GM12891 (cell line): ENCODE measurements at regions not wholly inside any gene's neighbourhood (a gene's known extent, or its start where the extent isn't known, plus 50 kb on each side); places are given as distances from the start of the nearest gene placed in this dataset.

Experiments used
- POLR2A ChIP-seq: IDR thresholded peaks from 2 replicates; pipeline ENCODE4 v1.6.1; 2011; ENCODE audit warnings: low read depth, low read length, control low read depth
- POLR2AphosphoS5 ChIP-seq: IDR thresholded peaks from 2 replicates; pipeline ENCODE4 v1.6.1; 2011; ENCODE audit warnings: low read depth, low read length, control low read depth
- TAF1 ChIP-seq: IDR thresholded peaks from 2 replicates; pipeline ENCODE4 v1.6.1; 2011; ENCODE audit warnings: low read depth, low read length, control low read depth

DNA sequence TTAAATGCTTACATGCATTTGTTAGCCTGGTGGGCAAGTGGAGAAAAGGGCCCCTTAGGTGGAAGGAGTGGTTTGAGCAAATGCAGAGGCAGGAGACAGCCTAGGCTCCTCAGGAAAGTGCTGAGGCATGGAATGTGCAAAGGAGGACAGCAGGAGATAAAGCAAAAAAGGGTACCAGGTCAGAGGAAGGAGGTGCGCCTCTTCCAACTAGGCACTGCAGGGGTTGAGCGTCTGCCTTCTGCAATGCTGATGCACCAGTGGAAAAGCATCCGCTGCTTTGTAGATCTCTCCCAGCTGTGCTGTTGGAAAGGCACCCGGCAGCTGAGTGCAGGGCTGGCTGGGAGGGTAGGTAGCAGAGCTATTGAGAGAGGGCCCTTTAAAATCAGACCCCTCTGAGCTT, 287.0 kb upstream of the XYLT1 start:
- TF ChIP-seq POLR2A: no peak
- TF ChIP-seq TAF1: no peak
- no peak for TF ChIP-seq POLR2AphosphoS5
